ENCODE measurements at regions not wholly inside any gene's neighbourhood (a gene's known extent, or its start where the extent isn't known, plus 50 kb on each side); places are given as distances from the start of the nearest gene placed in this dataset.

DNA sequence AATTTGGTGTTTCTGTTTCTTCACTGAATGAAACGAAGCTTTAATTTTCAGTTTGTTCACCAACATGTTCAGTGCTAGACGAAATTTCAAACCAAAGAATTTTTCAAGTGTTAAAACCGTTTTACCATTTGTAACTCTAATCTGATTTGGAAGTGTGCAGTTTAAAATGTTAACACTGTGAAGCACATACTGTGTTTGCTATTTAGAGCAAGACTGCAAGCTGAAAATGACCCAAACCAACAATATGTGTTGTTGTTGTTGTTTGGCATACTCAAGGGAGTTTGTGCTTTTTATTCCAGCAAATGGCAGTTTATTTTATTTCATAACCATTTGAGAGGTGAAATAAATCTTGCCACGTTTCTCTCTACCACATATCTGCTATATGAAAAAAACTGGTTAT lies 128.4 kb upstream of the CDH7 start:
- Mint-ChIP-seq H3K9me3 (peaks cover 2% of the 10 kb centered on the region), H3K27me3 (no peaks in the 10 kb centered on the region), H3K4me1 (ENCODE audit: low read depth) (no peaks in the 10 kb centered on the region), H3K36me3 (ENCODE audit: low read depth) (no peaks in the 10 kb centered on the region), H3K4me3 (no peak overlapping the region), H3K27ac (no peak overlapping the region)
- TF ChIP-seq, protein P1, sequence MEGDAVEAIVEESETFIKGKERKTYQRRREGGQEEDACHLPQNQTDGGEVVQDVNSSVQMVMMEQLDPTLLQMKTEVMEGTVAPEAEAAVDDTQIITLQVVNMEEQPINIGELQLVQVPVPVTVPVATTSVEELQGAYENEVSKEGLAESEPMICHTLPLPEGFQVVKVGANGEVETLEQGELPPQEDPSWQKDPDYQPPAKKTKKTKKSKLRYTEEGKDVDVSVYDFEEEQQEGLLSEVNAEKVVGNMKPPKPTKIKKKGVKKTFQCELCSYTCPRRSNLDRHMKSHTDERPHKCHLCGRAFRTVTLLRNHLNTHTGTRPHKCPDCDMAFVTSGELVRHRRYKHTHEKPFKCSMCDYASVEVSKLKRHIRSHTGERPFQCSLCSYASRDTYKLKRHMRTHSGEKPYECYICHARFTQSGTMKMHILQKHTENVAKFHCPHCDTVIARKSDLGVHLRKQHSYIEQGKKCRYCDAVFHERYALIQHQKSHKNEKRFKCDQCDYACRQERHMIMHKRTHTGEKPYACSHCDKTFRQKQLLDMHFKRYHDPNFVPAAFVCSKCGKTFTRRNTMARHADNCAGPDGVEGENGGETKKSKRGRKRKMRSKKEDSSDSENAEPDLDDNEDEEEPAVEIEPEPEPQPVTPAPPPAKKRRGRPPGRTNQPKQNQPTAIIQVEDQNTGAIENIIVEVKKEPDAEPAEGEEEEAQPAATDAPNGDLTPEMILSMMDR (IDR thresholded peaks at IDR 0.05), result no peak
- intact Hi-C loops (cut with micrococcal nuclease), result no loop called here
- CTCF ChIA-PET, result no interaction called here
- POLR2A ChIA-PET, result no interaction called here
- DNase-seq, result no peak
- ATAC-seq, result no peak

DNA sequence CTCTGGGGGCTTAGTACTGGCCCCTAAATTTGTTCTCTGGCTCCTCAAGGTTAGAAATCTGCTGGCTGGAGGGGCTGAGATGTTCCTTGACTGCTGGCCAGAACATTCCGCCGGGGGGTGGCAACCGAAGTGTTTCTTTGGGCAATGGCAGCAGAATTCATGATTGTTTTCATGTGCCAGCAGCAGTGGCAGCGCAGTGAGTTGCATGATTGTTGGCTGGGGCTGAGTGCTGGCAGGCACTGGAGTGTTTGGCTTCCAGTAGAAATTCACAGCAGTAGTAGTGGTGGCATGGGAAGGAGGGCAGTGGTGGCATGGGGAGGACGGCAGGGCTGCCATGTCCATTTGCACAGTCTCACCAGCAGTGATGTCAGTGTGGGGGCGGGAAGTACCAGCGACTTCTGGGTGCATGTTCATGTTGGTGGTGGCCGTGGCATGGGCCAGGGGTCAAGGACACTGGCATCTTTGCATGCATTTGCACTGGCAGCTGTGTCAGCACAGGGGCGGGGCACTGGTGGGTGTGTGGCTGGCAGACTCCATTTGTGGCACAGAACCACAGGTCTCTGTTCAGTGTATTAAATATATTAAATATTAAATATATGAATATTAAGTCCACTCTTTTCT lies 130.6 kb upstream of the CDH7 start:
- ATAC-seq, result no peak
- Mint-ChIP-seq H3K27me3 (no peaks in the 10 kb centered on the region), H3K27ac (no peak overlapping the region), H3K4me3 (no peak overlapping the region), H3K9me3 (peaks cover 5% of the 10 kb centered on the region), H3K4me1 (ENCODE audit: low read depth) (no peaks in the 10 kb centered on the region), H3K36me3 (ENCODE audit: low read depth) (no peaks in the 10 kb centered on the region)
- CTCF ChIA-PET, result no interaction called here
- TF ChIP-seq, protein P1 (IDR thresholded peaks at IDR 0.05), result no peak
- POLR2A ChIA-PET, result no interaction called here
- intact Hi-C loops (cut with micrococcal nuclease), result no loop called here
- no peak for DNase-seq

DNA sequence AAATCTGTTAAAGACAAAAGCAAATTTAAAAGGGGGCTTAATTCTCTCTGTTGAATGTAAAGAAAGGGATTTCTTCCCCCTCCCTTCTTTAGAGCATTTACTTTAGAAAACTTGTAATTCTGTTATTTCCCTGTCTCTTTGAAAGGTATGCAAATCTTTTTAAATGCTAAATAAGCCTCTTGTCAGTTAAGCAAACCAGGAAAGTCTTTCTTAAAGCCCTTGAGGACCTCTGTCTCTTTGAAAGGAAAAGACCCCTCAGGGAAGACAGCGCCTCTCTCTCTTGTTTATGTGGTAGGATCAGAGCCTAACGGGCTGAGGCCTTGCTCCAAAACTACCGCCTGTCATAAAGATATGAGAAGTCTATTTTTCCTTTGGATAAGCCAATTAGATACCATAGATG lies 139.9 kb upstream of the CDH7 start:
- ChIA-PET POLR2A (no interaction called here), CTCF (no interaction called here)
- intact Hi-C loops (cut with micrococcal nuclease), result no loop called here
- Mint-ChIP-seq H3K9me3 (peaks cover 13% of the 10 kb centered on the region), H3K27ac (no peak overlapping the region), H3K27me3 (no peaks in the 10 kb centered on the region), H3K36me3 (ENCODE audit: low read depth) (no peaks in the 10 kb centered on the region), H3K4me3 (no peak overlapping the region), H3K4me1 (ENCODE audit: low read depth) (no peaks in the 10 kb centered on the region)
- TF ChIP-seq, protein P1 (IDR thresholded peaks at IDR 0.05), result no peak
- DNase-seq (no peak), ATAC-seq (no peak)

DNA sequence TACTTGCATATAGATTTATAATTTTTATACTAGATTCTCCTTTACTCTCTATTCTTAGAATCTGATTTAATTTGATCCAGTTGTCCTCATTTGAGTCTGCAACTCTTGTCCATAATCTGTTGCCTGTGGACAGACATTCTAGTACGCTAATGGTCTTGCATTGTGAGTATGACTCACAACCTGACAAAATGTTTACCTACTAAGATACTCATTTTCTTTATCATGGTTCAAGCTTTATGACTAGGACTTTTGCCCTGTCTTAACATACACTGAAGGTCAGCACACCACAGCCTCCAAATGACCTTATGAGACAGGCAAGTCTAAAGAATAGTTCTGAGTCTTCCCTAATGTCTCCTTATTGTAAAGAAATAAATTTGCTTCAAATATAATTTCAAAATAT lies 142.3 kb upstream of the CDH7 start:
- ATAC-seq (no peak), DNase-seq (no peak)
- H3K4me1 Mint-ChIP-seq (ENCODE audit: low read depth), result no peaks in the 10 kb centered on the region
- H3K4me3 Mint-ChIP-seq, result no peak overlapping the region
- intact Hi-C loops (cut with micrococcal nuclease), result no loop called here
- no peak overlapping the region for H3K27ac Mint-ChIP-seq
- ChIA-PET POLR2A (no interaction called here), CTCF (no interaction called here)
- peaks cover 17% of the 10 kb centered on the region for H3K9me3 Mint-ChIP-seq
- no peaks in the 10 kb centered on the region for H3K36me3 Mint-ChIP-seq (ENCODE audit: low read depth)
- H3K27me3 Mint-ChIP-seq, result no peaks in the 10 kb centered on the region
- TF ChIP-seq, protein P1 (IDR thresholded peaks at IDR 0.05), result no peak

DNA sequence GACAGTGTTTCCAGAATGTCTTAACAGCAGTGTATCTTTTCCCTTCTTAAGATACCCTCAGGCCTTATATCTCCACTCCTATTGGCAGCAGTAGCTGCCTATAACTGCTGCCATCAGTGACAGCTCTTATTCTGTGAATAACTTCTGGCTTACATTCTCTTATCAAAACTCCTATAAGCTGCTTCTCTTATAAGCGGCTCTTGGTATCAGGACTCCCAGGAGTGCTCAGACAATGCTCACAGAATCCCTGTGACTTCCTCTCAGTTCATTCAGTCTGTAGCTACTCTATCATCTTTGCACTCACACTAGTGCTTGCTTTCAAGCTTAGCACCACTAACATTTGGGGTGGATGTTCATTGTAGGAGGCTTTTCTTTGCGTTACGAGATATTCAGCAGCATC lies 143.7 kb upstream of the CDH7 start:
- CTCF ChIA-PET, result no interaction called here
- H3K9me3 Mint-ChIP-seq, result peaks cover 13% of the 10 kb centered on the region
- no peak overlapping the region for H3K4me3 Mint-ChIP-seq
- intact Hi-C loops (cut with micrococcal nuclease), result no loop called here
- TF ChIP-seq, protein P1 (IDR thresholded peaks at IDR 0.05), result no peak
- H3K27me3 Mint-ChIP-seq, result no peaks in the 10 kb centered on the region
- no peaks in the 10 kb centered on the region for H3K4me1 Mint-ChIP-seq (ENCODE audit: low read depth)
- DNase-seq (no peak), ATAC-seq (no peak)
- H3K27ac Mint-ChIP-seq, result no peak overlapping the region
- POLR2A ChIA-PET, result no interaction called here
- no peaks in the 10 kb centered on the region for H3K36me3 Mint-ChIP-seq (ENCODE audit: low read depth)
